ENCODE measurements at regions not wholly inside any gene's neighbourhood (a gene's known extent, or its start where the extent isn't known, plus 50 kb on each side); places are given as distances from the start of the nearest gene placed in this dataset.

DNA sequence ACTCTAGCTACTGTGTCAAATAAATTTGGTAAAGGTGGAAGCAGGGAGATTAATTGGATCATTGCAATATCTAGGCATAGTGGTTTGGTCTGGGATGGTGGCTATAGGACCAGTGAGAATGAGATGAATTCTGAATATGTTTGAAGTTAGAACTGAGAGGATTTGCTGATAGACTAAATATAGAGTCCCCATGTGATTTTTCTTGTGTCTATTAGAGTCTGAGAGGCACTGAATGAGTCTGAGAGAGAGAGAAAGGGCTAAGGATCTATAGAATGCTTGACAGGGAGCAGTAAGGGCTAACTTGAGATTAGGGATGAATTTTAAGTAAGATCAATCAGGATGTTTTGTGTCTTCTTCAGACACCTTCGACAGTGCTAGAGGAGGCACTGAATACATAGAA lies 77.9 kb upstream of the CHL1 start:
- Histone ChIP-seq H3K27ac (no peak overlapping the region), H3K27me3 (no peaks in the 10 kb centered on the region), H3K4me1 (no peaks in the 10 kb centered on the region), H3K36me3 (no peaks in the 10 kb centered on the region), H3K4me3 (no peak overlapping the region), H3K9me3 (no peaks in the 10 kb centered on the region)
- 58 to 61% methylated on average over 1 of the region's 1 CpG for WGBS, 2 donors
- intact Hi-C loops (cut with DNase I): no loop called here
- no peak for TF ChIP-seq POLR2A (IDR thresholded peaks at IDR 0.05)
- no peak for TF ChIP-seq CTCF (IDR thresholded peaks at IDR 0.05)
- DNase-seq: no peak

DNA sequence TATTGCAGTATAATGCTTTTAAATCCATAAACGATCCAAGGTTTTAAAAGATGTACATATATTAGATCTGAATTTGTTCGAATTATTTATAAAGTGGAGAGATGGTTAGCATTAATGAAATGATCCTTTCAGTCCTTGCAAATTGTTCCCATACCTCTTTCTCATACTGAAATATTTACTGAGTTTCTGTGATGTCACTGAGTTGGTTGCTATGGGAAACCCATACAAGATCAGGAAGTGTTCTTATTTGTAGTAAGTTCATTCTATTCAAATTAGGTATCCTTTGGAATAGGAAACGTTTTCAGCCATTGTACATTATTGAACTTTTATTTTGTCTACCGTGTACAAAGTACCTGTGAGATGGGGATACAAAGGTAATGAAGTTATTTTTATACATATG lies 73.2 kb upstream of the CHL1 start:
- Histone ChIP-seq H3K36me3 (no peaks in the 10 kb centered on the region), H3K4me3 (no peak overlapping the region), H3K27me3 (no peaks in the 10 kb centered on the region), H3K4me1 (no peaks in the 10 kb centered on the region), H3K27ac (no peak overlapping the region), H3K9me3 (no peaks in the 10 kb centered on the region)
- WGBS, 2 donors: 61 to 62% methylated on average over 4 of the region's 4 CpGs
- DNase-seq: no peak
- intact Hi-C loops (cut with DNase I): no loop called here
- TF ChIP-seq POLR2A (IDR thresholded peaks at IDR 0.05) (no peak), CTCF (IDR thresholded peaks at IDR 0.05) (no peak)

- H3K4me3 ChIP-seq: no peak overlapping the region
- 77 to 82% methylated on average over 1 of the region's 1 CpG for WGBS, 2 donors
- H3K4me1 ChIP-seq: no peaks in the 10 kb centered on the region
- no peaks in the 10 kb centered on the region for H3K36me3 ChIP-seq
- TF ChIP-seq POLR2A (IDR thresholded peaks at IDR 0.05) (no peak), CTCF (IDR thresholded peaks at IDR 0.05) (no peak)
- H3K27me3 ChIP-seq: no peaks in the 10 kb centered on the region
- DNase-seq: no peak
- H3K9me3 ChIP-seq: no peaks in the 10 kb centered on the region
- no peak overlapping the region for H3K27ac ChIP-seq
- intact Hi-C loops (cut with DNase I): no loop called here
These were observed 71.9 kb upstream of the CHL1 start for GRCh38 chr3:124557-125179.

DNA sequence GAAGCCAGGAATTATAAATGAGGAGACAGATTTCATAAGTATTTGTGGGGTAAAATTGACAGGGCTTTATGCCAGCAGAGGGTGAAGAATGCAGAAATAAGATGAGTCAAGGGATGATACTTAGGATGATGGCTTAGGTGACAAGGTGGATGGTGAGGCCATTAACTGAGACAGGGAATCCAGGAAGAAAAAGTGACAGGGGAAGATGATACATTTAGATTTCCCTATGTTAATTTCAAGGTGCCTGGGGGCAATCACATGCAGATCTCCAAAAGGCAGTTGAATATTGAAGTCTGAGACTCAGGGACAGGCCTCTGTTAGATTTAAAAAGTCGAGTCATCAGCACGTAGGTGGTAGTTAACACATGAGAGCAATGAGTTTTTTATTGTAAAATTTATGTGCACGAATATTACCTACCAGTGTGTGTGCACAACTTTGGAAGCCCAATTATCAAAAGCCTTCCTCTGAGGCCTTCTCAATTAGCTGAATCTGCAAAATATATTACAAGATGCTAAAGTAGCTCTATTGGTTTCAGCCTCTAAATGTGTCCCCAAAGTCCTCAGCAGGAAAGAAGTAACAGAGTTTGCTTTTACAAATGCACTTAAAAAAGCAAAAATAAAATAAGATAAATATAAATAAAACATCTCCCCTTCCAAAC lies 67.9 kb upstream of the CHL1 start:
- Histone ChIP-seq H3K4me1 (no peaks in the 10 kb centered on the region), H3K9me3 (no peaks in the 10 kb centered on the region), H3K27me3 (no peaks in the 10 kb centered on the region), H3K4me3 (no peak overlapping the region), H3K36me3 (no peaks in the 10 kb centered on the region), H3K27ac (no peak overlapping the region)
- TF ChIP-seq CTCF (IDR thresholded peaks at IDR 0.05) (no peak), POLR2A (IDR thresholded peaks at IDR 0.05) (no peak)
- intact Hi-C loops (cut with DNase I): no loop called here
- no peak for DNase-seq
- WGBS, 2 donors: 60 to 65% methylated on average over 3 of the region's 3 CpGs

DNA sequence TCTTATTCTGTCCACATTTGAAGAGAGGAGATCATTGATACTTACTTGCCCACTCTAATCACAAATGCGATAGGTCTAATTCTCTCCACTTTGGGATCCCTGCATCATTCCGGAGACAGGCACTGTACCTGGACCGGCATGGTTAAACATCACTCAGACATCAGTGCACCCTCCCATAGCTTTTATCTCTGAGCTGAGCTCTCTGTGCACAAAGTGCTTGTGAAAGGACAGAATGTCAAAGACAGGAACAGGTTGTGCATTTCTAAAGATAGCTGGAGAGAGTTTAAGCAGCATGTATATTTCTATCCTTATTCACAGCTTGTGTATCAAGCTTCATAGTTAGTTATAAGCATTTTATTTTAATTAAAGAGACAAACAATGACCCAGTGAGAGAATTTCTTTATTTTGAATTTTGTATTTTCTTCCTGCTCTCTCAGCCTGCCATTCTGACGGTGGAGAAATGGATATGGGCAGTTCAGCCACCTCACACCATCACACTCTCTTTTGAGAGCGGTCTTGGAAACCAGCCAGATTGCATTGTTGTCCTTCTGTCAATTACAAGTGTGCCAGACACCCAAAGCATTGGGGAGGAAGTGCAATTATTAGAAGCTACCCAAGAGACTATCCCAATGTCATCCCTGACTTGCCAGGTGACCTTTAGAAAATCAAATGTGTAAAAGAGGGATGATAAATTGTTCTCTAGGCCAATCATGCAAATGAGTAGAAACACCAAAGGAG lies 65.2 kb upstream of the CHL1 start:
- TF ChIP-seq POLR2A (IDR thresholded peaks at IDR 0.05) (no peak), CTCF (IDR thresholded peaks at IDR 0.05) (no peak)
- no peak overlapping the region for H3K4me3 ChIP-seq
- H3K27ac ChIP-seq: no peak overlapping the region
- no peak for DNase-seq
- H3K9me3 ChIP-seq: no peaks in the 10 kb centered on the region
- no peaks in the 10 kb centered on the region for H3K27me3 ChIP-seq
- 76 to 82% methylated on average over 5 of the region's 5 CpGs for WGBS, 2 donors
- intact Hi-C loops (cut with DNase I): no loop called here
- H3K4me1 ChIP-seq: no peaks in the 10 kb centered on the region
- no peaks in the 10 kb centered on the region for H3K36me3 ChIP-seq

Measured in esophagus squamous epithelium (tissue), 5 donors.